Stomach (tissue), 4 donors: ENCODE measurements at regions not wholly inside any gene's neighbourhood (a gene's known extent, or its start where the extent isn't known, plus 50 kb on each side); places are given as distances from the start of the nearest gene placed in this dataset.

Experiments
- EP300 ChIP-seq: sonication (generic); formaldehyde crosslinking; IDR thresholded peaks from one replicate; pipeline ENCODE4 v1.6.1; 2017; ENCODE audit warnings: antibody characterized with exemption
- POLR2A ChIP-seq, 4 donors: fragments of 450-650 bp; IDR thresholded peaks; one replicate each; pipeline ENCODE4 v1.6.1; 2016; ENCODE audit warnings: antibody characterized with exemption in 4 of 4, control low read depth in 2 of 4, mild to moderate bottlenecking in 1 of 4, moderate library complexity in 1 of 4
- TF ChIP-seq, protein P1 (sequence below), 7 experiments: fragments of 450-650 bp in 4 of 7; fragments of 200-600 bp in 3 of 7; sonication (generic) in 3 of 7; IDR thresholded peaks; one replicate each; pipeline ENCODE4 v1.5.1; 2016 to 2019; ENCODE audit warnings: antibody characterized with exemption in 7 of 7, control low read depth in 2 of 7, mild to moderate bottlenecking in 1 of 7

DNA sequence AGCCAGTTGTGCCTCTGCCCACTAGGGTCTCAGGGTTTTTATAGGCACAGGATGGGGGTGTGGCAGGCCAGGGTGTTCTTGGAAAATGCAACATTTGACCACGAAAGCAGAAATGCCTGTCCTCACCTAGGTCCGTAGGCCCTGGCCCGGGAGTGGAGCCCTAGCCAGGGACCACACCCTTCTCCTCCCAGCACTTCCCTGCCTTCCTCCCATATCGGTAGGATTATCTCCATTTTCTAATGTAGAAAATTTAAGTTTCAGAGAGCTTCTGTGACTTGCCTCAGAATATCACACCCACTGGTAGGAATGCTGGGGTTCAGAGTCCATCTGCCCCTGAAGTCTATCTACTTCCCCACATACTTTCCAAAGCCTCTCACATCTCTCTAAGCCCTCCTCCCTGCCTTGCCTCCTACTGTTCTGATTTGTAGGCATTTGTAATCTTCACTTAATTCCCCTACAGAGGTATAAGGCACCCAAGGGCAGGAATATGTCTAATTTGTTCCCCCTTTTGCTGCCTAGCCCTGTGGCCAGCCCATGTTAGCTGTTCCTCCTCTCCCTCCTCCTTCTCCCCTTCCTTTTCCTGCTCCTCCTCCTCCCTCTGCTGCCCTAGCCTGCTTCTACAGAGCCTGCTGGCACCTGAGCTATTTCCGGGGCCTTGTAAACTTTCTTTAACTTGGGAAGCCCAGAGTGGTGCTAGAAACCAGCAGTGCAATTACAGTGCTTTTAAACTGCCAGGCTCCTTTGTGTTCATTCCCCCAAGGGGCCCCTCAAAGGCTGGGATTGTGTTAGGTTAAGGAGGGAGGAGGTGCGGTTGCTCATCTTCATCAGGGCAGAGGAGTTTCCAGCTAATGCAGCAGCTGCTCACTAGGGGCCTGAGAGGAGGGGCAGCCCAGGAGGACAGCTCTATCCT is 71.1 kb downstream of the MRPL46 start:
- TF ChIP-seq, protein P1, sequence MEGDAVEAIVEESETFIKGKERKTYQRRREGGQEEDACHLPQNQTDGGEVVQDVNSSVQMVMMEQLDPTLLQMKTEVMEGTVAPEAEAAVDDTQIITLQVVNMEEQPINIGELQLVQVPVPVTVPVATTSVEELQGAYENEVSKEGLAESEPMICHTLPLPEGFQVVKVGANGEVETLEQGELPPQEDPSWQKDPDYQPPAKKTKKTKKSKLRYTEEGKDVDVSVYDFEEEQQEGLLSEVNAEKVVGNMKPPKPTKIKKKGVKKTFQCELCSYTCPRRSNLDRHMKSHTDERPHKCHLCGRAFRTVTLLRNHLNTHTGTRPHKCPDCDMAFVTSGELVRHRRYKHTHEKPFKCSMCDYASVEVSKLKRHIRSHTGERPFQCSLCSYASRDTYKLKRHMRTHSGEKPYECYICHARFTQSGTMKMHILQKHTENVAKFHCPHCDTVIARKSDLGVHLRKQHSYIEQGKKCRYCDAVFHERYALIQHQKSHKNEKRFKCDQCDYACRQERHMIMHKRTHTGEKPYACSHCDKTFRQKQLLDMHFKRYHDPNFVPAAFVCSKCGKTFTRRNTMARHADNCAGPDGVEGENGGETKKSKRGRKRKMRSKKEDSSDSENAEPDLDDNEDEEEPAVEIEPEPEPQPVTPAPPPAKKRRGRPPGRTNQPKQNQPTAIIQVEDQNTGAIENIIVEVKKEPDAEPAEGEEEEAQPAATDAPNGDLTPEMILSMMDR (IDR thresholded peaks at IDR 0.05): no peak
- no peak for TF ChIP-seq EP300
- no peak for TF ChIP-seq POLR2A (IDR thresholded peaks at IDR 0.05)
